ENCODE measurements at regions not wholly inside any gene's neighbourhood (a gene's known extent, or its start where the extent isn't known, plus 50 kb on each side); places are given as distances from the start of the nearest gene placed in this dataset.

GRCh38 chr6:102677225-102677624 is 1283.7 kb downstream of the GRIK2 start:
- Histone ChIP-seq H4K20me1 (ENCODE audit: low read length) (no peaks in the 10 kb centered on the region), H3K9me3 (ENCODE audit: low read length) (no peaks in the 10 kb centered on the region), H3K4me2 (ENCODE audit: low read length) (no peak overlapping the region), H3K4me3 (ENCODE audit: low read length) (no peak overlapping the region), H2AFZ (ENCODE audit: low read length) (no peak overlapping the region), H3K79me2 (ENCODE audit: low read length) (no peaks in the 10 kb centered on the region), H3K27ac (ENCODE audit: low read length) (no peak overlapping the region), H3K4me1 (ENCODE audit: insufficient read depth, low read length) (no peaks in the 10 kb centered on the region), H3F3A (ENCODE audit: low read length, unreplicated experiment) (no peaks in the 10 kb centered on the region), H3K9ac (ENCODE audit: low read length) (no peak overlapping the region), H3K36me3 (ENCODE audit: low read depth, low read length) (no peaks in the 10 kb centered on the region), H3K9me2 (replicated peaks; ENCODE audit: low read length) (no peaks in the 10 kb centered on the region), H3K27me3 (ENCODE audit: low read length) (no peaks in the 10 kb centered on the region)
- intact Hi-C loops (cut with micrococcal nuclease), result no loop called here
- no peak for TF ChIP-seq EZH2 (IDR thresholded peaks at IDR 0.05; ENCODE audit: low read length, unreplicated experiment)
- TF ChIP-seq EZH2phosphoT487 (IDR thresholded peaks at IDR 0.05; ENCODE audit: borderline replicate concordance, low read length), result no peak
- TF ChIP-seq, protein P1, sequence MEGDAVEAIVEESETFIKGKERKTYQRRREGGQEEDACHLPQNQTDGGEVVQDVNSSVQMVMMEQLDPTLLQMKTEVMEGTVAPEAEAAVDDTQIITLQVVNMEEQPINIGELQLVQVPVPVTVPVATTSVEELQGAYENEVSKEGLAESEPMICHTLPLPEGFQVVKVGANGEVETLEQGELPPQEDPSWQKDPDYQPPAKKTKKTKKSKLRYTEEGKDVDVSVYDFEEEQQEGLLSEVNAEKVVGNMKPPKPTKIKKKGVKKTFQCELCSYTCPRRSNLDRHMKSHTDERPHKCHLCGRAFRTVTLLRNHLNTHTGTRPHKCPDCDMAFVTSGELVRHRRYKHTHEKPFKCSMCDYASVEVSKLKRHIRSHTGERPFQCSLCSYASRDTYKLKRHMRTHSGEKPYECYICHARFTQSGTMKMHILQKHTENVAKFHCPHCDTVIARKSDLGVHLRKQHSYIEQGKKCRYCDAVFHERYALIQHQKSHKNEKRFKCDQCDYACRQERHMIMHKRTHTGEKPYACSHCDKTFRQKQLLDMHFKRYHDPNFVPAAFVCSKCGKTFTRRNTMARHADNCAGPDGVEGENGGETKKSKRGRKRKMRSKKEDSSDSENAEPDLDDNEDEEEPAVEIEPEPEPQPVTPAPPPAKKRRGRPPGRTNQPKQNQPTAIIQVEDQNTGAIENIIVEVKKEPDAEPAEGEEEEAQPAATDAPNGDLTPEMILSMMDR (conservative IDR thresholded peaks at IDR 0.05; ENCODE audit: low read depth, low read length), result no peak
- ChIA-PET POLR2A (ENCODE audit: unreplicated experiment) (no interaction called here), CTCF (no interaction called here)
- no TSS peak for BruUV-seq (replicated peaks)
- no peak for DNase-seq
- no peak for ATAC-seq

DNA sequence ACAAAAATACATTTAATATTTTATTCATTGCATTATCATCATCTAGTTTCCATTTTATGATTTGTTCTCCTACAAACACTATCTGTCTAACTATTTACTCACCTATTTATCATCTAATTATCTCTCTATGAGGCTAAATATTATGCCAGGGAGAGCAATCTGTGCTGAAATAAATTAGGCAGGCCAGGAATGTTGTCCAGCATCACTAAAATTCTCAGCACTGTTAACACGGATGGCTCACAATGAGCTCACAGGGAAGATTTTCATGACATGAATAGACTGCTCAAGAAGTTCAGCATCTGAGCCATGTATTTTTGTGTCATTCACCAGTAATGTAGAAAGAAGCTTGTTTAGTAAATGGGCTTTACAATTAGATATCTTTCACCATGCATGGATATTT is 1277.2 kb downstream of the GRIK2 start:
- Histone ChIP-seq H2AFZ (ENCODE audit: low read length) (no peak overlapping the region), H3K4me3 (ENCODE audit: low read length) (no peak overlapping the region), H3K9me3 (ENCODE audit: low read length) (no peaks in the 10 kb centered on the region), H3K4me2 (ENCODE audit: low read length) (no peak overlapping the region), H3K9ac (ENCODE audit: low read length) (no peak overlapping the region), H3K27me3 (ENCODE audit: low read length) (no peaks in the 10 kb centered on the region), H3K27ac (ENCODE audit: low read length) (no peak overlapping the region), H3K36me3 (ENCODE audit: low read depth, low read length) (no peaks in the 10 kb centered on the region), H4K20me1 (ENCODE audit: low read length) (no peaks in the 10 kb centered on the region), H3K4me1 (ENCODE audit: insufficient read depth, low read length) (no peaks in the 10 kb centered on the region), H3F3A (ENCODE audit: low read length, unreplicated experiment) (no peaks in the 10 kb centered on the region), H3K79me2 (ENCODE audit: low read length) (no peaks in the 10 kb centered on the region), H3K9me2 (replicated peaks; ENCODE audit: low read length) (no peaks in the 10 kb centered on the region)
- intact Hi-C loops (cut with micrococcal nuclease), result no loop called here
- CTCF ChIA-PET, result interaction anchor here (1.0 kb wide), 1 partner anchor 197 kb away, joined by 3 read pairs; no protein-coding TSS in a partner anchor
- ATAC-seq, result no peak
- POLR2A ChIA-PET (ENCODE audit: unreplicated experiment), result no interaction called here
- no TSS peak for BruUV-seq (replicated peaks)
- DNase-seq, result no peak
- TF ChIP-seq EZH2phosphoT487 (IDR thresholded peaks at IDR 0.05; ENCODE audit: borderline replicate concordance, low read length) (no peak), EZH2 (IDR thresholded peaks at IDR 0.05; ENCODE audit: low read length, unreplicated experiment) (no peak)
- TF ChIP-seq, protein P1 (conservative IDR thresholded peaks at IDR 0.05; ENCODE audit: low read depth, low read length), result no peak

- Histone ChIP-seq H3K4me1 (ENCODE audit: insufficient read depth, low read length) (no peaks in the 10 kb centered on the region), H3K79me2 (ENCODE audit: low read length) (no peaks in the 10 kb centered on the region), H3K9ac (ENCODE audit: low read length) (no peak overlapping the region), H3F3A (ENCODE audit: low read length, unreplicated experiment) (no peaks in the 10 kb centered on the region), H3K9me3 (ENCODE audit: low read length) (no peaks in the 10 kb centered on the region), H3K4me3 (ENCODE audit: low read length) (no peak overlapping the region), H3K27me3 (ENCODE audit: low read length) (no peaks in the 10 kb centered on the region), H3K27ac (ENCODE audit: low read length) (no peak overlapping the region), H3K4me2 (ENCODE audit: low read length) (no peak overlapping the region), H2AFZ (ENCODE audit: low read length) (no peak overlapping the region), H3K9me2 (replicated peaks; ENCODE audit: low read length) (no peaks in the 10 kb centered on the region), H4K20me1 (ENCODE audit: low read length) (no peaks in the 10 kb centered on the region), H3K36me3 (ENCODE audit: low read depth, low read length) (no peaks in the 10 kb centered on the region)
- TF ChIP-seq, protein P1 (conservative IDR thresholded peaks at IDR 0.05; ENCODE audit: low read depth, low read length), result no peak
- TF ChIP-seq EZH2phosphoT487 (IDR thresholded peaks at IDR 0.05; ENCODE audit: borderline replicate concordance, low read length) (no peak), EZH2 (IDR thresholded peaks at IDR 0.05; ENCODE audit: low read length, unreplicated experiment) (no peak)
- CTCF ChIA-PET, result no interaction called here
- ATAC-seq (no peak), DNase-seq (no peak)
- intact Hi-C loops (cut with micrococcal nuclease), result no loop called here
- POLR2A ChIA-PET (ENCODE audit: unreplicated experiment), result no interaction called here
- BruUV-seq (replicated peaks), result no TSS peak
Observed at GRCh38 chr6:102662851-102663250, 1269.3 kb downstream of the GRIK2 start.

Data from PC-3 (cell line).